HepG2 (cell line): ENCODE measurements at regions not wholly inside any gene's neighbourhood (a gene's known extent, or its start where the extent isn't known, plus 50 kb on each side); places are given as distances from the start of the nearest gene placed in this dataset.

ENCODE experiments used
- ATAC-seq: fragments of 200-7000 bp; cut with Tn5 transposase; 3 replicates; pipeline ENCODE4 v1.9.1; 2020; ENCODE audit warnings: mild to moderate bottlenecking, moderate library complexity
- BruUV-seq: library from RNA; stranded (reverse); fragments of 400-500 nt; replicated peaks from 2 replicates; lab custom pipeline; 2021; lab: Mats Ljungman, UMichigan
- CTCF ChIA-PET: fragments of 300-600 bp; formaldehyde crosslinking; extraction: SDS; loops from one replicate; lab custom pipeline; 2021; ENCODE audit warnings: low total read pairs, inconsistent platforms, low intra/inter-chr PET ratio; lab: Yijun Ruan, JAX
- POLR2A ChIA-PET: fragments of 350-600 bp; sonication (Branson Sonifier 250); formaldehyde crosslinking; loops from one replicate; lab custom pipeline; 2020; ENCODE audit warnings: antibody characterized with exemption, inconsistent platforms; lab: Yijun Ruan, JAX
- DNase-seq: peaks from one replicate; pipeline ENCODE4 v3.0.0-alpha.2; 2015; ENCODE audit warnings: low spot score
- FAIRE-seq: peaks from 3 replicates; lab custom pipeline; 2011; peaks lifted over from hg19 to GRCh38; lab: Jason Lieb, UNC
- H2AFZ ChIP-seq: one replicate; pipeline ENCODE4 v1.6.1; 2011; ENCODE audit warnings: low read length, inconsistent platforms
- H3K27ac ChIP-seq: fragments of 300-600 bp; 3 replicates; pipeline ENCODE4 v1.8.0; 2011; ENCODE audit warnings: mixed run types, mild to moderate bottlenecking, mixed read lengths, low read length, inconsistent platforms; ENCODE audit not compliant: insufficient read depth; ENCODE audit errors: extremely low read length
- H3K27me3 ChIP-seq, 2 experiments: fragments of 200-600 bp in 1 of 2; 2 replicates in 1 of 2; 3 replicates in 1 of 2; pipeline versions ENCODE4 v1.6.0 to v1.8.0; 2011; ENCODE audit warnings: low read length in 2 of 2, mild to moderate bottlenecking in 2 of 2, moderate library complexity in 2 of 2, inconsistent platforms in 1 of 2; ENCODE audit not compliant: insufficient read depth in 2 of 2, control insufficient read depth in 1 of 2
- H3K36me3 ChIP-seq, 2 experiments: fragments of 200-600 bp in 1 of 2; replicated peaks in 1 of 2; 2 replicates in 1 of 2; 3 replicates in 1 of 2; pipeline versions ENCODE4 v1.5.1 to v1.8.0; 2011; ENCODE audit warnings: low read length in 2 of 2, inconsistent platforms in 1 of 2; ENCODE audit not compliant: insufficient read depth in 2 of 2, control insufficient read depth in 1 of 2
- H3K4me1 ChIP-seq: 2 replicates; pipeline ENCODE4 v1.5.1; 2012; ENCODE audit warnings: low read length, inconsistent platforms; ENCODE audit not compliant: insufficient read depth
- H3K4me2 ChIP-seq: 2 replicates; pipeline ENCODE4 v1.6.0; 2011; ENCODE audit warnings: low read depth, low read length, inconsistent platforms
- H3K4me3 ChIP-seq, 3 experiments: fragments of 200-600 bp in 1 of 3; sonication (generic), shearing (Covaris generic) in 1 of 3; replicated peaks in 1 of 3; 2 replicates each; pipeline ENCODE4 v1.5.1; 2011 to 2016; ENCODE audit warnings: low read length in 3 of 3, inconsistent platforms in 2 of 3, low read depth in 2 of 3, mild to moderate bottlenecking in 2 of 3, control low read depth in 1 of 3, mixed read lengths in 1 of 3; ENCODE audit not compliant: insufficient read depth in 1 of 3
- H3K79me2 ChIP-seq: one replicate; pipeline ENCODE4 v1.6.1; 2011; ENCODE audit warnings: low read length, inconsistent platforms; ENCODE audit not compliant: insufficient read depth
- H3K9ac ChIP-seq: 2 replicates; pipeline ENCODE4 v1.6.0; 2011; ENCODE audit warnings: mild to moderate bottlenecking, low read depth, low read length, inconsistent platforms; ENCODE audit not compliant: insufficient read depth
- H3K9me3 ChIP-seq: 2 replicates; pipeline ENCODE4 v1.5.1; 2012; ENCODE audit warnings: mild to moderate bottlenecking, low read length
- H4K20me1 ChIP-seq: 2 replicates; pipeline ENCODE4 v1.6.0; 2011; ENCODE audit warnings: inconsistent platforms, mild to moderate bottlenecking, low read length, moderate library complexity; ENCODE audit not compliant: insufficient read depth
- AFF4 ChIP-seq: sonication (generic); formaldehyde crosslinking; IDR thresholded peaks from 2 replicates; pipeline ENCODE4 v1.4.0; 2020; ENCODE audit warnings: missing genetic modification reagents
- ELF3 ChIP-seq: IDR thresholded peaks from 2 replicates; pipeline ENCODE4 v1.6.1; 2016; ENCODE audit warnings: missing genetic modification reagents, missing compliant biosample characterization
- MAF1 ChIP-seq: sonication (generic); formaldehyde crosslinking; IDR thresholded peaks from 2 replicates; pipeline ENCODE4 v1.5.0; 2020; ENCODE audit warnings: missing genetic modification reagents, borderline replicate concordance
- MNT ChIP-seq: fragments of 450-650 bp; IDR thresholded peaks from 2 replicates; pipeline ENCODE4 v1.6.1; 2016
- SP4 ChIP-seq: sonication (generic); formaldehyde crosslinking; IDR thresholded peaks from 2 replicates; pipeline ENCODE4 v1.8.1; 2023; ENCODE audit warnings: mild to moderate bottlenecking, missing genetic modification reagents
- TGIF2 ChIP-seq: IDR thresholded peaks from 2 replicates; pipeline ENCODE4 v1.6.1; 2016; ENCODE audit warnings: control low read depth, missing compliant biosample characterization
- YEATS4 ChIP-seq: sonication (generic); formaldehyde crosslinking; IDR thresholded peaks from 2 replicates; pipeline ENCODE4 v1.4.0; 2020; ENCODE audit warnings: missing genetic modification reagents, borderline replicate concordance
- ZC3H13 ChIP-seq: sonication (generic); formaldehyde crosslinking; IDR thresholded peaks from 2 replicates; pipeline ENCODE4 v1.8.1; 2023; ENCODE audit warnings: mild to moderate bottlenecking, missing genetic modification reagents, moderate library complexity
- ZFP82 ChIP-seq: sonication (generic); formaldehyde crosslinking; IDR thresholded peaks from 2 replicates; pipeline ENCODE4 v1.5.1; 2020; ENCODE audit warnings: mild to moderate bottlenecking, missing genetic modification reagents, borderline replicate concordance
- WGBS: methylation state at CpG from one replicate; pipeline ENCODE4 v1.1.6; 2017; ENCODE audit warnings: low lambda C conversion rate; 5-methylcytosine and 5-hydroxymethylcytosine counted together
- in situ Hi-C: cut with HindIII; loops from 2 replicates; pipeline ENCODE4 v1.10.0; 2017; ENCODE audit warnings: low pct_unique_long_range_greater_than_20kb; ENCODE audit not compliant: extremely low pct_ligation_motif_present
- intact Hi-C: fragments of 100-400 bp; cut with micrococcal nuclease; formaldehyde crosslinking; loops from one replicate; pipeline ENCODE4 v1.10.0; 2022; ENCODE audit not compliant: unreplicated experiment
- TF ChIP-seq, protein P1 (sequence below), 2 experiments: sonication (generic) in 1 of 2; formaldehyde crosslinking in 1 of 2; IDR thresholded peaks; 2 replicates each; pipeline versions ENCODE4 v1.6.1 to v1.9.0; 2014 to 2022; ENCODE audit warnings: antibody characterized with exemption in 1 of 2, borderline replicate concordance in 1 of 2, inconsistent platforms in 1 of 2, low read depth in 1 of 2, missing genetic modification reagents in 1 of 2

- Histone ChIP-seq H3K27ac (no peak overlapping the region), H3K79me2 (no peaks in the 10 kb centered on the region), H4K20me1 (no peaks in the 10 kb centered on the region), H3K36me3 (no peaks in the 10 kb centered on the region), H3K9ac (no peak overlapping the region), H3K4me2 (no peak overlapping the region), H2AFZ (no peak overlapping the region), H3K4me1 (no peaks in the 10 kb centered on the region), H3K27me3 (no peaks in the 10 kb centered on the region), H3K4me3 (no peak overlapping the region), H3K9me3 (no peaks in the 10 kb centered on the region)
- TF ChIP-seq SP4 (no peak), AFF4 (CRISPR knock-in tag) (no peak), TGIF2 (no peak), YEATS4 (CRISPR knock-in tag) (no peak), ELF3 (no peak), MAF1 (CRISPR knock-in tag) (no peak), ZC3H13 (CRISPR knock-in tag) (no peak), ZFP82 (CRISPR knock-in tag) (no peak), MNT (no peak)
- TF ChIP-seq, protein P1, sequence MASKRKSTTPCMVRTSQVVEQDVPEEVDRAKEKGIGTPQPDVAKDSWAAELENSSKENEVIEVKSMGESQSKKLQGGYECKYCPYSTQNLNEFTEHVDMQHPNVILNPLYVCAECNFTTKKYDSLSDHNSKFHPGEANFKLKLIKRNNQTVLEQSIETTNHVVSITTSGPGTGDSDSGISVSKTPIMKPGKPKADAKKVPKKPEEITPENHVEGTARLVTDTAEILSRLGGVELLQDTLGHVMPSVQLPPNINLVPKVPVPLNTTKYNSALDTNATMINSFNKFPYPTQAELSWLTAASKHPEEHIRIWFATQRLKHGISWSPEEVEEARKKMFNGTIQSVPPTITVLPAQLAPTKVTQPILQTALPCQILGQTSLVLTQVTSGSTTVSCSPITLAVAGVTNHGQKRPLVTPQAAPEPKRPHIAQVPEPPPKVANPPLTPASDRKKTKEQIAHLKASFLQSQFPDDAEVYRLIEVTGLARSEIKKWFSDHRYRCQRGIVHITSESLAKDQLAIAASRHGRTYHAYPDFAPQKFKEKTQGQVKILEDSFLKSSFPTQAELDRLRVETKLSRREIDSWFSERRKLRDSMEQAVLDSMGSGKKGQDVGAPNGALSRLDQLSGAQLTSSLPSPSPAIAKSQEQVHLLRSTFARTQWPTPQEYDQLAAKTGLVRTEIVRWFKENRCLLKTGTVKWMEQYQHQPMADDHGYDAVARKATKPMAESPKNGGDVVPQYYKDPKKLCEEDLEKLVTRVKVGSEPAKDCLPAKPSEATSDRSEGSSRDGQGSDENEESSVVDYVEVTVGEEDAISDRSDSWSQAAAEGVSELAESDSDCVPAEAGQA (IDR thresholded peaks at IDR 0.05; ENCODE audit: low read depth): no peak
- TF ChIP-seq, protein P1 (CRISPR knock-in tag; IDR thresholded peaks at IDR 0.05; ENCODE audit: borderline replicate concordance): no peak
- WGBS: 21% methylated on average over 1 of the region's 1 CpG
- ChIA-PET CTCF (no interaction called here), POLR2A (no interaction called here)
- DNase-seq (no peak), ATAC-seq (no peak), FAIRE-seq (no peak)
- in situ Hi-C loops: no loop called here
- intact Hi-C loops: no loop called here
- no TSS peak for BruUV-seq
Measured at GRCh38 chr3:66675366-66675765, 174.5 kb upstream of the LRIG1 start.
